SK-N-SH (cell line): ENCODE measurements at regions not wholly inside any gene's neighbourhood (a gene's known extent, or its start where the extent isn't known, plus 50 kb on each side); places are given as distances from the start of the nearest gene placed in this dataset.

Source experiments
- CTCF ChIA-PET: fragments of 300-600, 350-600 bp; formaldehyde crosslinking; extraction: SDS; loops from one replicate; lab custom pipeline; 2021; lab: Yijun Ruan, JAX
- POLR2A ChIA-PET: fragments of 350-600 bp; sonication (Branson Sonifier 250); formaldehyde crosslinking; extraction: SDS; loops from one replicate; lab custom pipeline; 2020; ENCODE audit warnings: antibody characterized with exemption, inconsistent platforms; lab: Yijun Ruan, JAX
- DNase-seq: peaks from one replicate; pipeline ENCODE4 v3.0.0; 2012
- H2AFZ ChIP-seq: fragments of 200-600 bp; sonication (generic); 2 replicates; pipeline ENCODE4 v1.8.1; 2016; ENCODE audit warnings: antibody characterized with exemption, mild to moderate bottlenecking, low read depth
- H3F3A ChIP-seq: fragments of 200-600 bp; sonication (generic); replicated peaks from 2 replicates; pipeline ENCODE3; 2016; ENCODE audit warnings: antibody characterized with exemption, mild to moderate bottlenecking; ENCODE audit not compliant: insufficient read depth
- H3K27ac ChIP-seq, 2 experiments: fragments of 200-500 bp in 1 of 2; fragments of 200-600 bp in 1 of 2; sonication (Bioruptor generic) in 1 of 2; sonication (generic), shearing (Covaris generic) in 1 of 2; 2 replicates each; pipeline versions ENCODE4 v1.5.1 to v1.6.1; 2014 to 2016; ENCODE audit warnings: low read depth in 2 of 2, inconsistent platforms in 1 of 2, low read length in 1 of 2, mild to moderate bottlenecking in 1 of 2, mixed read lengths in 1 of 2
- H3K27me3 ChIP-seq: fragments of 200-600 bp; sonication (generic), shearing (Covaris generic); 2 replicates; pipeline ENCODE4 v1.6.1; 2016; ENCODE audit warnings: mixed run types; ENCODE audit not compliant: insufficient read depth
- H3K36me3 ChIP-seq, 2 experiments: fragments of 200-500 bp in 1 of 2; fragments of 200-600 bp in 1 of 2; sonication (Bioruptor generic) in 1 of 2; sonication (generic) in 1 of 2; replicated peaks in 1 of 2; 2 replicates each; pipeline versions ENCODE3 to v1.5.1; 2014 to 2016; ENCODE audit warnings: low read length in 1 of 2, mild to moderate bottlenecking in 1 of 2; ENCODE audit not compliant: insufficient read depth in 2 of 2, control insufficient read depth in 1 of 2
- H3K4me1 ChIP-seq, 2 experiments: fragments of 200-500 bp in 1 of 2; fragments of 200-600 bp in 1 of 2; sonication (Bioruptor generic) in 1 of 2; sonication (generic), shearing (Covaris generic) in 1 of 2; 2 replicates each; pipeline versions ENCODE4 v1.5.1 to v1.6.1; 2014 to 2016; ENCODE audit warnings: low read depth in 1 of 2, low read length in 1 of 2, mixed run types in 1 of 2; ENCODE audit not compliant: insufficient read depth in 2 of 2, control insufficient read depth in 1 of 2
- H3K4me2 ChIP-seq: fragments of 200-600 bp; sonication (generic), shearing (Covaris generic); 2 replicates; pipeline ENCODE4 v1.6.1; 2017; ENCODE audit warnings: mixed run types
- H3K4me3 ChIP-seq, 2 experiments: fragments of 200-500 bp in 1 of 2; fragments of 200-600 bp in 1 of 2; sonication (Bioruptor generic) in 1 of 2; sonication (generic), shearing (Covaris generic) in 1 of 2; 2 replicates each; pipeline versions ENCODE4 v1.5.1 to v1.8.1; 2014 to 2016; ENCODE audit warnings: low read depth in 2 of 2, inconsistent platforms in 1 of 2, low read length in 1 of 2, mild to moderate bottlenecking in 1 of 2, mixed read lengths in 1 of 2, moderate library complexity in 1 of 2
- H3K79me2 ChIP-seq: fragments of 200-600 bp; sonication (generic); 2 replicates; pipeline ENCODE4 v1.8.1; 2017; ENCODE audit warnings: mild to moderate bottlenecking; ENCODE audit not compliant: insufficient read depth
- H3K9ac ChIP-seq: fragments of 200-600 bp; sonication (generic); 2 replicates; pipeline ENCODE4 v1.6.1; 2017; ENCODE audit warnings: mixed run types
- H3K9me2 ChIP-seq: fragments of 200-600 bp; sonication (generic); 2 replicates; pipeline ENCODE4 v1.6.1; 2017; ENCODE audit warnings: mixed run types
- H3K9me3 ChIP-seq: fragments of 200-600 bp; sonication (generic); 2 replicates; pipeline ENCODE4 v1.6.1; 2017; ENCODE audit warnings: mixed run types, mild to moderate bottlenecking, moderate library complexity
- H4K20me1 ChIP-seq: fragments of 200-600 bp; sonication (generic); 2 replicates; pipeline ENCODE4 v1.6.1; 2017; ENCODE audit warnings: mild to moderate bottlenecking, mixed run types; ENCODE audit not compliant: insufficient read depth
- EZH2phosphoT487 ChIP-seq: fragments of 200-600 bp; sonication (generic); IDR thresholded peaks from 2 replicates; pipeline ENCODE4 v1.6.1; 2017; ENCODE audit warnings: low read depth, mixed run types, mild to moderate bottlenecking, antibody characterized with exemption, moderate library complexity, borderline replicate concordance
- NFIC ChIP-seq: IDR thresholded peaks from 2 replicates; pipeline ENCODE4 v1.4.0; 2012; ENCODE audit warnings: borderline replicate concordance
- POLR2AphosphoS5 ChIP-seq: IDR thresholded peaks from 2 replicates; pipeline ENCODE4 v1.6.1; 2012; ENCODE audit warnings: low read depth, low read length
- REST ChIP-seq: IDR thresholded peaks from 2 replicates; pipeline ENCODE4 v1.6.1; 2012; ENCODE audit warnings: mild to moderate bottlenecking, low read depth, low read length, moderate library complexity
- SIN3A ChIP-seq: IDR thresholded peaks from 2 replicates; pipeline ENCODE4 v1.6.1; 2012; ENCODE audit warnings: low read depth, mild to moderate bottlenecking, low read length, moderate library complexity, borderline replicate concordance
- SMC3 ChIP-seq: IDR thresholded peaks from 2 replicates; pipeline ENCODE4 v1.6.1; 2012; ENCODE audit warnings: low read depth, low read length, improper control_type of control experiment
- TAF1 ChIP-seq: IDR thresholded peaks from 2 replicates; pipeline ENCODE4 v1.6.1; 2012; ENCODE audit warnings: low read depth, mild to moderate bottlenecking, low read length, moderate library complexity, borderline replicate concordance
- TEAD4 ChIP-seq: IDR thresholded peaks from 2 replicates; pipeline ENCODE4 v1.4.0; 2012; ENCODE audit warnings: mild to moderate bottlenecking, borderline replicate concordance; ENCODE audit not compliant: insufficient read depth
- YY1 ChIP-seq: IDR thresholded peaks from 2 replicates; pipeline ENCODE4 v1.4.0; 2012; ENCODE audit warnings: low read depth, mild to moderate bottlenecking
- WGBS: methylation state at CpG from one replicate; pipeline ENCODE4 v1.1.6; 2017; ENCODE audit warnings: low lambda C conversion rate; 5-methylcytosine and 5-hydroxymethylcytosine counted together
- TF ChIP-seq, protein P1 (sequence below): IDR thresholded peaks from 2 replicates; pipeline ENCODE4 v1.4.0; 2012; ENCODE audit warnings: low read depth, borderline replicate concordance
- TF ChIP-seq, protein P2 (sequence below): fragments of 150-350 bp; IDR thresholded peaks from 2 replicates; pipeline ENCODE4 v1.6.1; 2017; ENCODE audit warnings: antibody characterized with exemption, low read length, low read depth, borderline replicate concordance

DNA sequence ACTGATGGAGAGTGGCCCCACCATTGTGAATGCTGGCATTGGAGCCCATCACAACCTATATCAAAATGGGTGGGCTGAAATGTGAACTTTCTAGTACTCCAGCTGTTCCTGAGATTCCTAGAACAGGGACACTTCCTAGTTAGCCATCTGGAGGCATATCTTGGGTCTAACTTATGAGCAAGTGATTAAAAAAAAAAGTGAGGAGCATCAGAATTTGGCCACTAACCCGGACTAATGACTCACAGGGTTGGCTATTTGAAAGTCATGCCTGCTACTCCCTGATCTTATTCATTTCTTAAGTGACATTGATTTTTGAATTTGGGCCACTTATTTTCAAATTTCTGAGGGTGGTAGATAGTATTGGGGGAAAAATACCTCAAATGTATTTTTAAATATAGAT is 216.6 kb downstream of the HRH4 start (continued):
- TF ChIP-seq REST, result no peak
- no peak for TF ChIP-seq YY1
- TF ChIP-seq TAF1, result no peak
- no peak for TF ChIP-seq POLR2AphosphoS5
- TF ChIP-seq, protein P1, sequence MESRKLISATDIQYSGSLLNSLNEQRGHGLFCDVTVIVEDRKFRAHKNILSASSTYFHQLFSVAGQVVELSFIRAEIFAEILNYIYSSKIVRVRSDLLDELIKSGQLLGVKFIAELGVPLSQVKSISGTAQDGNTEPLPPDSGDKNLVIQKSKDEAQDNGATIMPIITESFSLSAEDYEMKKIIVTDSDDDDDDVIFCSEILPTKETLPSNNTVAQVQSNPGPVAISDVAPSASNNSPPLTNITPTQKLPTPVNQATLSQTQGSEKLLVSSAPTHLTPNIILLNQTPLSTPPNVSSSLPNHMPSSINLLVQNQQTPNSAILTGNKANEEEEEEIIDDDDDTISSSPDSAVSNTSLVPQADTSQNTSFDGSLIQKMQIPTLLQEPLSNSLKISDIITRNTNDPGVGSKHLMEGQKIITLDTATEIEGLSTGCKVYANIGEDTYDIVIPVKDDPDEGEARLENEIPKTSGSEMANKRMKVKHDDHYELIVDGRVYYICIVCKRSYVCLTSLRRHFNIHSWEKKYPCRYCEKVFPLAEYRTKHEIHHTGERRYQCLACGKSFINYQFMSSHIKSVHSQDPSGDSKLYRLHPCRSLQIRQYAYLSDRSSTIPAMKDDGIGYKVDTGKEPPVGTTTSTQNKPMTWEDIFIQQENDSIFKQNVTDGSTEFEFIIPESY, result no peak
- TF ChIP-seq SMC3, result no peak
- no peak for TF ChIP-seq EZH2phosphoT487

DNA sequence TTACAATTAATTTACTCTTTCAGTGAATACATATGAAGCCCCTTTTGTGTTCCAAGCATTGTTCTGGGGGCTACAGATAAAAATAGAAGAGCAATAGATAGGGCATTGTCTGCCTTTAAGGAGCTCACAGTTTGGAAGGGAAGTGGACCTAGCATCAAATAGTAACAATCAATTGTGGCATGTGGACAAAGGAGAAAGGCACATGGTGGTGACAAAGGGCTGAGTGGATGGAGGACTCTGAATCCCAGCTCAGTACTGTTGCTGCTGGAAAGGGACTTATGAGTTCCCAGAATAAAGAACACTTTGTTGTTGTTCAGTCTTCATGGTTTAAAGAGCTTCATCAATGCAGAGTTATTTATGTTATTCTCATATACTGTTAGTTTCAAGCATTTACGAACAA is 217.7 kb downstream of the HRH4 start:
- Histone ChIP-seq H3K9me3 (no peaks in the 10 kb centered on the region), H3K4me1 (peaks cover 0 to 3% of the 10 kb centered on the region in 2 experiments; a peak in 1 of 4 replicates), H3K27me3 (no peaks in the 10 kb centered on the region), H3K4me2 (no peak overlapping the region), H3K36me3 (no peaks in the 10 kb centered on the region), H3K9me2 (no peaks in the 10 kb centered on the region), H3K79me2 (no peaks in the 10 kb centered on the region), H4K20me1 (no peaks in the 10 kb centered on the region), H3K9ac (no peak overlapping the region), H3K27ac (no peak overlapping the region), H3K4me3 (no peak overlapping the region), H3F3A (no peaks in the 10 kb centered on the region), H2AFZ (no peak overlapping the region)
- WGBS, result 33% methylated on average over 1 of the region's 1 CpG
- no peak for TF ChIP-seq SIN3A
- TF ChIP-seq YY1, result no peak
- TF ChIP-seq, protein P2, sequence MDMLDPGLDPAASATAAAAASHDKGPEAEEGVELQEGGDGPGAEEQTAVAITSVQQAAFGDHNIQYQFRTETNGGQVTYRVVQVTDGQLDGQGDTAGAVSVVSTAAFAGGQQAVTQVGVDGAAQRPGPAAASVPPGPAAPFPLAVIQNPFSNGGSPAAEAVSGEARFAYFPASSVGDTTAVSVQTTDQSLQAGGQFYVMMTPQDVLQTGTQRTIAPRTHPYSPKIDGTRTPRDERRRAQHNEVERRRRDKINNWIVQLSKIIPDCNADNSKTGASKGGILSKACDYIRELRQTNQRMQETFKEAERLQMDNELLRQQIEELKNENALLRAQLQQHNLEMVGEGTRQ, result no peak
- TF ChIP-seq NFIC, result no peak
- no peak for TF ChIP-seq TEAD4
- DNase-seq, result no peak
- ChIA-PET POLR2A (no interaction called here), CTCF (interaction anchor here (1.2 to 3.4 kb wide), 5 partner anchors 49 to 190 kb away, joined by 3 to 13 read pairs (median 5); no protein-coding TSS in a partner anchor)
